Suppressor macrophage (primary cell): ENCODE measurements at regions not wholly inside any gene's neighbourhood (a gene's known extent, or its start where the extent isn't known, plus 50 kb on each side); places are given as distances from the start of the nearest gene placed in this dataset.

Source experiments
- DNase-seq, 4 experiments: peaks; one replicate each; pipeline ENCODE4 v3.0.0-alpha.2; 2020 to 2022

DNA sequence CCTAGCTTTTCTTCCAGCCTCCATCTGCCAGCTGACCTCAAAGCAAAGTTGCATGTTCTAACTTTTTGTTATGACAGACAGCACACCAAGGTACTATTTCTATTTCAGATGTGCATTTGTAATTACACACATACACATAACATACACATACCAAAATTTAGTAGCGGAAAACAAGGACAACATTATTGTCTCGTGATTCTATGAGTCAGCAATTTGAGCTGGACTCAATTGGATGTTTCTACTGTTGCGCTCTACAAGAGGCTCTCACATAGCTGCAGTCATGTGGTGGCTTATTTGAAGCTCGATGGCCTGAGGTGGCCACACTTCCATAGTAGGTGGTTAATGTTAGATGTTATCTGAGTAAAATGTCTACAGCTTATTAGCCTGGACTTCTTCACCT lies 1010.1 kb upstream of the B3GALT2 start:
- no peak for DNase-seq

DNA sequence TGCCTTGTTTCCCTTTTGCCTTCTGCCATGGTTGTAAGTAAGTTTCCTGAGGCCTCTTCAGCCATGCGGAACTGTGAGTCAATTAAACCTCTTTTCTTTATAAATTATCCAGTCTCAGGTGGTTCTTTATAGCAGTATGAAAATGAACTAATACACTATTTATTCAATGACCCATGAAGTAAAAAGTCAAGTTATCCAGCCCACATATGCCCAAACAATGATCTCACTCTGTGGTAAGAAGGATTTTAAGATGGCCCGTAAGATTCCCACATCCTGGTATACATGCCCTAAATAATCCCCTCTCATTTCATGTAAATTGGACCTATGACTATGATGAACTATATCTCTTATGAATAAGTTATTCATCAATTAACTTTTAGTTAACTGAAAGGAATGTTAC lies 1008.3 kb upstream of the B3GALT2 start:
- DNase-seq, result no peak

DNA sequence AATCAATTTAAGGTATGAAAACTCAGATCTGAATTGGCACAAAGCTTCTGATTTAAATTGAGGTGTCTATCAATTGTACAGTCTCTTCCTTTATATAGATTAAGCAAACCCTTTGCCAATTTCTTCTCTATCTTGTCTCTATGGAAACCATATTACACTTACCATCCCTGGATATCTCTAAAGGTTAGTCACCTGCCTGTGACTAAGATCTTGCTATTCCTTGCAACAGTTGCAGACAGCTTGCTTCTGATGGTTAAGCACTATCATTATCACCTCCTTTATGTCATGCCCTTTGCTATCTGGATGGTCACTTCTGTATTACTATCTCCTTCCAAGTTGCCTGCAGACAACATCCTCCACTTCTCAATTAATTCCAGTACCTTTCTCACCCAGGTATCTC lies 998.6 kb upstream of the B3GALT2 start:
- no peak for DNase-seq

DNA sequence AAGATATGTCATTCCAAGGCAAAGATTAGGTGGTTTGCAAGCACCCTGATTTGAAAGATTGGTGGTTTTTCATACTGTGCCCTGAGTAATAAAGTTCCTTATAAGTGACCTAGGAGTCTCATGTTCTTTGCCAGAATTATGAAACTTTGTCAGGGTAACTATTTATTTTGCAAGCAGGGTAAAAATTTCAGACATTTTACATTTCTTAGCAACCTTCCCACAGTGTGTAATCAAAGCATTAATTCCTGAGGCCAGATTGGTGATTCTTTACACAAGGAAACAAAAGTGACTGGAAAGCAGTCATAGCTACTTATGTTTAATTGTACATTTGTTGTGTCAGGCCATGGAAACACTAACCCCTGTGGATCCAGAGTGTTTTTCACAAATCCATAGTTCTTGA lies 998.0 kb upstream of the B3GALT2 start:
- no peak for DNase-seq

DNA sequence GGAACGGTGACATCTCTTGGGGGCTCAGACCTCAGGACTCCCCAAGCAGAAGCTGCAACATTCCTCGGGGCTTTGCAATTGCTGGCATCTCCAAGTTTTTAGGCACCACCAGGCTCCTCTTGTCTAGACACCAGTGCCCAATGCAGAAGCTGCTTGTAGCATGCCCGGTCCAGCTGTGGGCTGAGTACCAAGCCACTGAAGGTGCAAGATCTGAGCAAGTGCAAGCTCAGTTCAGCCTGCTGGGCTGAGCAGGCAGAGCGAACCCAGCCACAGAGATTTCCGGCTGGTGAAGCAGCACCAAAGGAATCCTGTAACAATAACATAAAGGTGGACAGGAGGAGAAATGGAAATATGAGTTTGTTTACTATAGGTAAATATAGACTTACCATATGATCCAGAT lies 995.4 kb upstream of the B3GALT2 start:
- DNase-seq, result no peak

DNA sequence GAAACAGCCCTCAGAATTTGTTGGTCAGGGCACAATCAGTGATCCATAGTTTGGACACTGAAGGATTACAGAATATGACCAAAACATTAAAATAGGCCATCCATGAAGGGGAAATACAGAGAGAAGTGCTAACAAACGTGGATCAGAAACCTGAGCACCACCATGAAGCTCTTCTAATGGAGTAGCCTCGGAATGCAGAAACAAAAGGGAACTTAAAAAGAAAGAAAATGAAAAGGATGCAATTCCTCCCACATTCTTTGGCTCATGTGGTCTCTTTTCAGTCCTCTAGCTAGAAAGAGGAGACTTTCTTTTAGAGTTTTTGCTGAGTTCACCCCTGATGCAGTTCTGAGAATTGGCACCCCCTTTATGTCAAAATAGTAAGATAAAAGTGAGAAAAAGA lies 989.8 kb upstream of the B3GALT2 start:
- DNase-seq, result no peak

DNA sequence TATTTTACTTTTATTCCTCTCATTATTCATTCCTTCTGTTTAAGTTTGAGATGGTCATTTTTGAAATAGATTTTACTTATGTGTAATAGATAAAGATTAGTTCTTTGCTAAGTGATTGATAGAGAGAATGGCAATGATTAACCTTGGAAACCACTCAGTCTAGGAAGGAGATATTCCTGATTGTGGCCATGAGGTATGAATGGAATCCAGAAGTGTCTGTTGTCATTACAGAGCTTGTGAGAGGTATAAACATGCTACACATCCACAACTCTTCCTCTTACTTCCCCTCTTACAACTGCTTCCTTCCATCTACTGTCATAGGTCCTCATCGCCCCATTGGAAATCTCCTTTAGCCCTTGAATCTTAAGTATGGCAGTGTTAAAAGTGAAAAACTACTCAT lies 988.8 kb upstream of the B3GALT2 start:
- DNase-seq, result no peak

DNA sequence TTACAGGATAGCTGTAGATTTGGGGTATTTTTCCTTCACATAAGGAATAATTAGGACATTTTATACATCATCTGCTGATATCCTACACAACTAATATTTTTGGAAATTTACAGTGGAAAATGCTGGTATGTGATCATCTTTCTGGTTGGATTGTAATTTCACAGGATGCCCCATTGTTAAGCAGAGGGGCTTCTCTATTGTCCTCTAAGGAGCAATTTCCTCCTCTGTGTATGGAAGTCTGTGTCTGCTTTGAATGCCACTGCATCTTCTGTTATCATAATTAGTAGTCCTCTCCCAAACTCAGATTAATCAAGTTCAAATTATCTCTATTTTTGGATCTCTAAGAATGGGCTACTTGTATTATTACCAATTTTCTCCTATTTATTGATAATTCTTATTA lies 988.1 kb upstream of the B3GALT2 start:
- DNase-seq, result no peak

DNA sequence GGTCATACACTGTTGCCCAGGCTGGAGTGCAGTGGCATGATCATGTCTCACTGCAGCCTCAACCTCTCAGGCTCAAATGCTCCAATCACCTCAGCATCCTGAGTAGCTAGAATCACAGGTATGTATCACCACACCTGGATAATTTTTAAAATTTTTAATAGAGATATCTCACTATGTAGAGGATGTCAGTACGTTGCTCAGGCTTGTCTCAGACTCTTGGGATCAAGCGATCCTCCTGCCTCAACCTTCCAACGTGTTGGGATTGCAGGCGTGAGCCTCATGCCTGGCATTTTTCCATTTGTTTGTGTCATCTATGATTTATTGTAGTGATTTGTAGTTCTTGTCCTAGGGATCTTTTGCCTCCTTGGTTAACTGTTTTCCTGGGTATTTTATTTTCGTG lies 985.2 kb upstream of the B3GALT2 start:
- DNase-seq, result no peak

DNA sequence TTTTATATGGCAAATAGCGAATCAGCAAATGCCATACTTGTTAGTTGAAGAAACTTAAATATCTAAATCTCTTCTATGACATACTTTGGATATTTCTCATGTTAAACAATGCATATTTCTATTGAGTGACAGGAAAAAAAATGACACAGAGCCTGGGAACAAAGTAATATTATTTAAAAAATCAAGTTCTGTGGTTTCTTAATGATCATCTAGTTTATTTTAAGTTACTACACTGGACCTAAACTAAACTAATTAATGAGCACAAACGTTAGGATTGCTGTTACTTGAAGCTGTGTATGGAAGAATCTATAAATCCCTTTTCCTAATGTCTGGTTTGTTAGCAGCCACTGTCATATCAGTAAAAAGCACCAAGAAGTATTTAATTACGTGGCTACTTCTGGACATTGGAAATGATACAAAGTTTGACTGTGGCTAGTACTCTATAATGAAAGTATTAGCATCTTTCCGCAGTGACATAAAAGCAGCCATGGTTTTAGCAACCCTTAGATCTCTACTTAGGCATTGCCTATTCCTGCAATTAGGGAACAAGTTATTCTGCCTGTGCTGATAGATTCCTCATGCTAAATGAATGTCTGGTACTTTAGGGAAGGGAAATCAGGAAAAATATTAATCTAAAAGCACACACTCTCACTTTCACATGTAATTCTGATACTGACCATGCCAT lies 981.7 kb upstream of the B3GALT2 start:
- no peak for DNase-seq

DNA sequence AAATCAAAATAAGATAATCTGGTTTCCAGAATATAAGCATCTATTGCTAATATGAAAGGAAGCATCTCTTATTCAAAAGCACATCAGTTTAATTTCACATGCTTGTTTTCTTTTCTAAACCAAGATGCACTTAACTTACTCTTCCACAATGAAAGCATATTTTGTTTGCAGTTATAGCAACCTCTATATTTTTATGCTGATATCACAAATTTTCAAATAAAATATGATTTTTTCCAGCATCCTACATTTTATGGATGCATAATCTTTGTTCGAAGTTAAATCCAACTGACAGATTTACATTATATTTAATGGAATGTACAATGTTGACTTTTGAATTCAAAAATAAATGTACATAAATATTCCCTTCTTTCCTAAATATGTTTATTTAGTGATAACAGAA lies 978.3 kb upstream of the B3GALT2 start:
- no peak for DNase-seq

DNA sequence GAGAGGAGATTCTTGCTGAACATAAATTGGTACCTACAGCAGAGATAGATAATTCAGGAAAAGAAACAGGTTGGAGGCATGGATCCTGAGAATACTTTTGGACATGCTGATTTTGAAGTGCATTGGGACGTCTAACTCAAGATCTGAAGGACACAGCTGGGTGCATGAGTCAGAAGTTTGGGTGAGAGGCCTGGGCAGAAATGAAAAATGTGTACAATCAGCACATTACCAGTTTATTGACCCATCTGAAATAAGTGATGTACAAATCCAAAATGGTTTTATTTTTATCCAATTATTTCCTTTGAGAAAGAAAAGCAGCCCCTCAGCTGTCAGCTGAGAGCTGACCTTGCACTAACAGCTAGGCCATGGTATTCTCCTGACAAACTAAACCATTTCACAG lies 975.2 kb upstream of the B3GALT2 start:
- no peak for DNase-seq

DNA sequence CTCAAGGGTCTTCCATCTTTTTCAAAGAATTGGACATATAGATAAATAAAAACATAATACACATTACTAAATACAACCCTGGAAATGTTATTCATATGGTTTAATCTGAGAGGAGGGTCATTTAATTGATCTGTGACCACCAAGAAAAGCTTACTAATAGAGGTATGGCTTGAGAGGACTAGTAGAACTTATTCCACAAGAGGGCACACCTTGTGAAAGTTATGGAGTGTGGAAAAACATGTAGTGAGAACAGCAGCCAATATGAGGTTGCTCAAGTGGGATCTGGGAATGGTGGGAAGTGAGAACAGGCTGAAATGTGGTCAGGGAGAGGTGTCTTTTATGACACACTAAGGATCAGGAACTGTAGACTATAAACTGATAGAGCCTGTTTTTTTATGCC lies 973.5 kb upstream of the B3GALT2 start:
- no peak for DNase-seq

DNA sequence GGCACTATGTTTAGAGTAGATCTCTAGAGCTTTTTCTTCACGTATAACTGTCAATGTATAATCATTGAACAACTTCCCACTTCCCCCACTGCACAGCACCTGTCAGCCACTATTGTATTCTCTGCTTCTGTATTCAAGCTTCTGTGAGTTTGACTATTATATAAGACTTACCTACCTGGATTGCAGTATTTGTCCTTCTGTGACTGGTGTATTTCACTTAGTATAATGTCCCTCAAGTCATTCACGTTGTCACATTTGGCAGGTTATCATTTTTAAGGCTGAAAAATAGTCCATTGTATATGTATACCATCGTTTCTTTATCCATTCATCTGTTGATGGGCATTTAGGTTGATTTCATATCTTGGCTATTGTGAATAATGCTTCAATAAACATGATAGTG lies 969.5 kb upstream of the B3GALT2 start:
- DNase-seq, result no peak

DNA sequence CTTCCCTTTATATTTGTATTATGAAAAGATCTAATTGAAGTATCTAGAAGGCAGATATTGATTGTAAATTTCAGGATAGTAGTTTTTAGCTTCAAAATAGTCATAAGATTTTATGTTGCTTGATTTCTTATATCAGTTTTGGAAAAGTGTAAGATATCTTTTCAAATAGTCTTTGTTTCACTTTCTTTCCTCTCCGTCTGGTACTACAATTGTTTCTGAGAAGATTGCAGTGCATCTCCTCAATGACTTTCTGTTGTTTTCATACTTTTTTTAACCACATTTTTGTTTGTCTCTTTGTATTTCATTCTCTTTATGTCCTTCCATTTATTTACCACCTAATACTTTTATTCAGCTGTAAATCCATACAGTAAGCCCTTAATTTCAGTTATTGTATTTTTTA lies 964.6 kb upstream of the B3GALT2 start:
- no peak for DNase-seq

DNA sequence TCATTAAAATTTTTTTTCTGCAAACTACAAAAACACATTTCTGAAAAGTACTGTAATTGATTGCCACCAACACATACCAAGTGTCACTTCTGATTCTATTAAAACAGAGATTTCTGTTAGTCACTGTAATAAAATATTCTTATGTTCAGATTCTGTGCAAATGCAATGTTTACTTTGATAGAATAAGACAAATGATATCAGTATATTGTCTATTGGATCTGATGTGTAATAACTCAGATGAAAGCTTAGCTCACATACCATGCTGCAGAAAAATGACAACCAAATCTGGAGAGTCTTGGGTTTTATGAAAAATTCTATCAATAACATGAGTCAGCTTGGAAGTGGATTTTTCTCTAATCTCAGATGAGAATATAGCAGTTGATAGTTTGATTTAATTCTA lies 963.8 kb upstream of the B3GALT2 start:
- no peak for DNase-seq

DNA sequence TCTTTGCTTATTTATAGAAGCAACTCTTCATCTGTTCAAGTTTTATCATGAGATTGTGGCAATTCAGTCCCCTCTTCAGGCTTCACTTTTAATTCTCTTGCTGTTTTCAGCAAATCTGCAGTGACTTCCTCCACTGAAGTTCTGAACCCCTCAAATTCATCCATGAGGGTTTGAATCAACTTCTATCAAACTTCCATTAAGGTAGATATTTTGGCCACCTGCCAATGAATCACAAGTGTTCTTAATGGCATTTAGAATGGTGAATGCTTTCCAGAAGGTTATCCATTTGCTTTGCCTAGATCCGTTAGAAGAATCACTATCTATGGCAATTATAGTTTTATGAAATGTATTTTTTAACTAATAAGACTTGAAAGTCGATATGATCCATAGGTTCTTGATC lies 946.7 kb upstream of the B3GALT2 start:
- no peak for DNase-seq

DNA sequence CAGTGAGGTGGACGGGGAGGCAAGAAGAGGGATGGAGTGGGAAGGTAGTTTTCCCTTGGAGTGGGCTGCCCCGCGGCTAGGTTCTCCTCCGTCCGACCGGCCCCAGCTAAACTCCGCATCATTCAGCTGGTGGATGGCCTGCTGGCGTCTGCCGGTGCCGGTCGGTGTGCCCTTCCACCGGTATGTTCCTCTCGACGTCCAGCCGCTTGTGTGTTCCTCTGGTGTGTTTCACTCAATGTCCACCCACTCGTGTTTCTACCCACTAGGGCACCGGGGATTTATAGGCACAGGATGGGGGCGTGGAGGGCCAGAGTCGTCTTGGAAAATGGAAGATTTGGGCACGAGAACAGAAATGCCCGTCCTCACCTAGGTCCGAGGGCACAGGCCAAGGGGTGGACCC lies 931.7 kb upstream of the B3GALT2 start:
- DNase-seq, result no peak

DNA sequence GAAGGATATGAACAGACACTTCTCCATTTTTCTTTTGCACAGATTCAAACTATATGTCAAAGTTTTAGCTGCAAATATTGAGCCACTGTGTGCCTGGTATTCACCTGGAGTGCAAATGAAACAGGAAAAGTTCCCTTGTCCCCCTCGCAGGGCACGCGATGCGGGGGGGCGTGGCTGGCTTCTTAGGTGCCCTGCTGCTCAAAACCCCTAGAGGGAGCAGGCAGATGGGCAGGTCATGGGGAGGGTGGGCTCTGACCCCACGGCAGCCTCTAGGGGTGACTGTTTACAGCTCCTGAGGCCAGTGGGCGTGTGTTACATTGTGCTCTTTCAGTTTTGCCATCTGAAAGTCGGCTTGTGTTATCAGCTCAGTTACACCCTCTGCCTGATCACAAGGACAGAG lies 931.2 kb upstream of the B3GALT2 start:
- no peak for DNase-seq

DNA sequence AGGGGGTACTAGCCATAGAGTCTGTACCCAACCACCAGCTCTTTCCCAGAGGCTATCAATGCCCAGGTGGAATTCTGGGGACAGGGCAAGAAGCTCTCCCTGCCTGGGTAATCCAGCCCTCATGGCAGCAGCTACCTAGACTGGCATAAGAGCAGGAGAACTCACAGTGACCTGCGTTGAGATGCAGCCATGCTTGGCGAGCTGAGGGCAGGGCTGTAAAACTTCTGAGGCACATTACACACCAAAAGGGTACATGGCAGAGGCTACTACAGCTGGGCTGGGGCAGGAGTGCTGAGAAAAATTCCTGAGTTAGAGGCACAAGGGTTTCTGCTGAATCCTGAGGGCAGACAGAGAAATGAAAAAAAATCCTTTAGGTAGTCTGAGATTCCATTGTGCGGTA lies 927.9 kb upstream of the B3GALT2 start:
- DNase-seq, result no peak

DNA sequence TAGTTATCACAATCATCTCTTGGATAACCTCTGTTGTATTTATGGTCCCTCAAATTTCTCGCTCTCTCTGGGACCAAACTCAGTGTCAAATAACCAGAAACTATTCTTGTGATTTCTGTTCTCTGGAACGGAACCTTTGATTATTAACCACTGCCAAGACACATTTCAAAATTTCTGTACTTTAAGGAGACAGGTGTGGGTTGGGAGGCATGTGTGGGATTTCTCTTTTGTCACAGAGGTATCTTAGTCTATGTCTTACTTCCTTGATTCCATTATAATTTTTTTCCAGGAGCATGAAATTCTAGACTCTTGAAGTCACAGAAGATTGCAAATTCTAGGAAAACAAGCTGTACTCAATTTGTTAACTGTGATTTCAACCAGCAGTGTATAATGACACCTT lies 919.0 kb upstream of the B3GALT2 start:
- DNase-seq, result no peak

DNA sequence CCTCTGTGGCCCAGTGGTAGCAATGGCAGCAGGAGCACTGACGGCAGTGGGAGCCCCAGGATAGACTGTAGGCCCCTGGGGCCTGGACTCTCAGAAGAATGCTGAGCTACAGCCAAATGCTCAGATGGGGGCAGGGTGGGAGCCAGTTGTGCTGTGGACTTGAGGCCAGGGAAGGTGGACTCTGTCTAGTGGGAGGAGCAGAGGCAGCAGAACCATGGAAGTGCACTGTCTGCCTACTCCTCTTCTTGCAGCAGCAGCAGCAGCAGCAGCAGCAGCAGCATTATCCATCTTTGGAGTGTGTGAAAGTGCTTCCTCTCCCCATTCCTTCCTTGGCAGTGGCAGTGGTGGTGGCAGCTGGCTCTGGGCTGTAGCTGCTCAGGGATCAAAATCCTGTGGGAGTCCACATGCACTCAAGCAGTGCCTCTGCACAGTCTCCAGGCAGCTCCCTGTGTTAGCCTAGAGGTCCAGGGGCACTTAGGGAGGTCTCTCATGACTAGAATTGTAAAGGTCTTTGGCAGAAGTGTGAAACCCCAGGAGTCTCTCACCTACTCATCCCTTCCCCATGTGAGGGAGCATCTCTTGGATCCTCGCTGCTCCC lies 917.9 kb upstream of the B3GALT2 start:
- no peak for DNase-seq

DNA sequence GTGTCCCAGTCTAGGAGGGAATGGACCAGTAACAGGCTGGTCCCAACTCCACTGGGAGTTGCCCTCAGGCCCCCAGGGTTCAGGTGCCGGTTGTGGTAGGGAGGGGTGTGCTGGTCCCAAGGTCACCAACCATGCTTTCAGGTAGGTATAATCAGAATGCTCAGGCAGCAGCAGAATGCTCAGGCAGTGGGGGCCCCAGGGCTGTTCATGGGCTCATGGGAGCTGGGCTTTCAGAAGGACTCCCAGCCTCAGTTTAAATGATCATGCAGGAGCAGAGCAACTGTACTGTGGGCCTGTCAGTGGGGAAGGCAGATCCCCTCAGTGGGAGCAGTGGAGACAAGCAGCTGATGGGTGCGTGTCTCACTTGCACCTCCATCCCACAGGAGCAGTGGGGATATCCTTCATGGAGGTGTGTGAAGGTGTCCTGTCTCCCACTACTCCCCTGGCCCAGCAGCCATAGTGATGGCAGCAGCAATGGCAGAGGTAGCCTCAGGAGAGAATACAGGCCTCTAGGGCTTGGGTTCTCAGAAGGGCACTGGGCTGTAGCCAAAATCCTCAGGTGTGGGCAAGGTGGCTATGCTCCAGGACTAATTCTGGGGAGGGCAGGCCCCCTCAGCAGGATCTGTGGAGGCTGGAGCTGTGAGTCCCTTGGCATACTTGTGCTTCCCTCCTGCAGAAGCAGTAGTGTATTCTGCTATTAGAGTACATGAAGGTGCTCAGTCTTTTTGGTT lies 917.3 kb upstream of the B3GALT2 start:
- DNase-seq, result no peak

DNA sequence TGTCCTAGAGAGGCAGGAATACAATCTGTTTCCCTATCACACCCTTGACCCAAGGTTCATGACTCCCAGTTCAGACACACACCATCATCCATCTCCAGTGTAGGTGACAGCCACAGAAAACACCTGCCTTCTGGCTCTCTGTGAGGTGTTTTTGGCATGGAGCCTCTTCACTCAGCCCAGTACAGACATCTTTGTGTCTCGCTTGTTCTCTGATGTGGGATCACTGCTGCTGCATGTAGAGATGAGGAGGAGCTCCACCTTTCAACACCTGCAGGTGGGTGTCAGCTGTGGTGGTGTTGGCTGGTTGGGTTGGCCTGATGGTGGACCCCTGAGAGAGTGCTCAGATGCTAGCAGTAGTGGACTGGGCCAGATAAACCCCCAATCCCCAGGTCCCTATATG lies 916.7 kb upstream of the B3GALT2 start:
- no peak for DNase-seq
